Smooth muscle cell (in vitro differentiated cells): ENCODE measurements at regions not wholly inside any gene's neighbourhood (a gene's known extent, or its start where the extent isn't known, plus 50 kb on each side); places are given as distances from the start of the nearest gene placed in this dataset.

Source experiments
- DNase-seq: peaks from one replicate; lab custom pipeline; 2025; ENCODE audit not compliant: unreplicated experiment; lab: John Stamatoyannopoulos, UW
- H2AFZ ChIP-seq: fragments of 200-600 bp; sonication (generic); 2 replicates; pipeline ENCODE4 v1.6.0; 2016; ENCODE audit warnings: antibody characterized with exemption, low read depth, mild to moderate bottlenecking
- H3F3A ChIP-seq: fragments of 200-600 bp; sonication (generic); 2 replicates; pipeline ENCODE4 v1.6.0; 2017; ENCODE audit warnings: antibody characterized with exemption, low read depth
- H3K27ac ChIP-seq: fragments of 200-600 bp; sonication (generic); 2 replicates; pipeline ENCODE4 v1.5.1; 2016; ENCODE audit warnings: low read depth, mild to moderate bottlenecking
- H3K27me3 ChIP-seq: fragments of 200-600 bp; sonication (generic); 2 replicates; pipeline ENCODE4 v1.6.1; 2016; ENCODE audit warnings: low read depth, mild to moderate bottlenecking
- H3K36me3 ChIP-seq: fragments of 200-600 bp; sonication (generic); 2 replicates; pipeline ENCODE4 v1.5.1; 2016; ENCODE audit warnings: low read depth
- H3K4me1 ChIP-seq: fragments of 200-600 bp; sonication (generic); 2 replicates; pipeline ENCODE4 v1.5.1; 2016; ENCODE audit warnings: low read depth
- H3K4me2 ChIP-seq: fragments of 200-600 bp; sonication (generic); 2 replicates; pipeline ENCODE4 v1.6.0; 2016; ENCODE audit warnings: mild to moderate bottlenecking
- H3K4me3 ChIP-seq: fragments of 200-600 bp; sonication (generic); 2 replicates; pipeline ENCODE4 v1.5.1; 2016; ENCODE audit warnings: mild to moderate bottlenecking
- H3K79me2 ChIP-seq: fragments of 200-600 bp; sonication (generic); 2 replicates; pipeline ENCODE4 v1.6.0; 2016; ENCODE audit warnings: low read depth, mild to moderate bottlenecking
- H3K9ac ChIP-seq: fragments of 200-600 bp; sonication (generic); 2 replicates; pipeline ENCODE4 v1.6.0; 2016; ENCODE audit warnings: low read depth
- H3K9me3 ChIP-seq: fragments of 200-600 bp; sonication (generic); replicated peaks from 2 replicates; pipeline ENCODE4 v1.5.1; 2016; ENCODE audit warnings: low read depth
- H4K20me1 ChIP-seq: fragments of 200-600 bp; sonication (generic); 2 replicates; pipeline ENCODE4 v1.6.0; 2016; ENCODE audit warnings: low read depth
- WGBS: methylation state at CpG from one replicate; pipeline ENCODE4 v1.1.7; 2016; ENCODE audit warnings: low lambda C conversion rate; 5-methylcytosine and 5-hydroxymethylcytosine counted together
- TF ChIP-seq, protein P1 (sequence below): fragments of 200-600 bp; sonication (generic); IDR thresholded peaks from 2 replicates; pipeline ENCODE4 v1.5.1; 2017; ENCODE audit warnings: borderline replicate concordance, mild to moderate bottlenecking, antibody characterized with exemption; ENCODE audit not compliant: insufficient read depth, poor library complexity, severe bottlenecking

DNA sequence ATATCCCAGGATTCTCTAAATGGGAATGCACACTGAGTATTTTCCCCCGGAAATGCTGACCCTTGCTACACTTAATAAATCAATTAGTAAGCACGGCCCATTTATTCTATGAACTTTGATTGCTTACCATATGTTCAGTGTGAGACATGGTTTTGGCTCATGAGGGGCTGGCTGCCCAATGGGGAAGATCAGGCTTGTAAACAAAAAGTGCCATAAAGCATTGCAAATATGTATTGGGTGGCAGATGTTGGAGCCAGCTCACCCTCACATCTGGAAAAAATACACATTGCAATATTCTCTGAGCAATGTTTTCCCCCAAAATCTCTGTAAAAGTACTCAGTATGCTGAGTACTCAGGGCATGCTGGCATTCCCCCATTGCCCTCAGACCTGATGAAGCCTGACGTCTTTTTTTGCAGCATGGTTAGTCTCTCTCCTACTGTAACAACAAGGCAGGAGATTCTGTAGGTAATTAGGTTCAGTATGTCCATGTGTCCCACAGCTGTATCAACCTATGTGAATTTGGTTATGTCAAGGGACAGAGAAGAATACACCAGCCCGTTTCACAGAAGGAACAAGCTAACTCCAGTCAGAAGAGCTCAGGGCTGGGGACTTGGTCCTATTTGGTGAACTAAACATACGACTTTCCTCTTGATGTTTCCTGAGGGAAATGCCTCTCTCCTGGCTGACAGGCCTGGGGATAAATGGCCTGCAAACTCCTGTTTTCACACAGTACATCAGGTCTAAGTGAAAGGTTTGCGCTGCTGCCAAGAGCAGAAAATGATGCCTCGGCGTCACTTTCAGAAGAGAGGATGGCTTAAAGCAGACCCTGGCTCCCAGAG lies 202.4 kb downstream of the INSIG2 start:
- Histone ChIP-seq H4K20me1 (no peaks in the 10 kb centered on the region), H3K9me3 (no peaks in the 10 kb centered on the region), H3F3A (no peaks in the 10 kb centered on the region), H3K79me2 (no peaks in the 10 kb centered on the region), H2AFZ (no peak overlapping the region), H3K27me3 (no peaks in the 10 kb centered on the region), H3K9ac (no peak overlapping the region), H3K4me2 (no peak overlapping the region), H3K36me3 (no peaks in the 10 kb centered on the region), H3K27ac (no peak overlapping the region), H3K4me1 (no peaks in the 10 kb centered on the region), H3K4me3 (no peak overlapping the region)
- WGBS: 90% methylated on average over 8 of the region's 8 CpGs
- TF ChIP-seq, protein P1, sequence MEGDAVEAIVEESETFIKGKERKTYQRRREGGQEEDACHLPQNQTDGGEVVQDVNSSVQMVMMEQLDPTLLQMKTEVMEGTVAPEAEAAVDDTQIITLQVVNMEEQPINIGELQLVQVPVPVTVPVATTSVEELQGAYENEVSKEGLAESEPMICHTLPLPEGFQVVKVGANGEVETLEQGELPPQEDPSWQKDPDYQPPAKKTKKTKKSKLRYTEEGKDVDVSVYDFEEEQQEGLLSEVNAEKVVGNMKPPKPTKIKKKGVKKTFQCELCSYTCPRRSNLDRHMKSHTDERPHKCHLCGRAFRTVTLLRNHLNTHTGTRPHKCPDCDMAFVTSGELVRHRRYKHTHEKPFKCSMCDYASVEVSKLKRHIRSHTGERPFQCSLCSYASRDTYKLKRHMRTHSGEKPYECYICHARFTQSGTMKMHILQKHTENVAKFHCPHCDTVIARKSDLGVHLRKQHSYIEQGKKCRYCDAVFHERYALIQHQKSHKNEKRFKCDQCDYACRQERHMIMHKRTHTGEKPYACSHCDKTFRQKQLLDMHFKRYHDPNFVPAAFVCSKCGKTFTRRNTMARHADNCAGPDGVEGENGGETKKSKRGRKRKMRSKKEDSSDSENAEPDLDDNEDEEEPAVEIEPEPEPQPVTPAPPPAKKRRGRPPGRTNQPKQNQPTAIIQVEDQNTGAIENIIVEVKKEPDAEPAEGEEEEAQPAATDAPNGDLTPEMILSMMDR: no peak
- no peak for DNase-seq

DNA sequence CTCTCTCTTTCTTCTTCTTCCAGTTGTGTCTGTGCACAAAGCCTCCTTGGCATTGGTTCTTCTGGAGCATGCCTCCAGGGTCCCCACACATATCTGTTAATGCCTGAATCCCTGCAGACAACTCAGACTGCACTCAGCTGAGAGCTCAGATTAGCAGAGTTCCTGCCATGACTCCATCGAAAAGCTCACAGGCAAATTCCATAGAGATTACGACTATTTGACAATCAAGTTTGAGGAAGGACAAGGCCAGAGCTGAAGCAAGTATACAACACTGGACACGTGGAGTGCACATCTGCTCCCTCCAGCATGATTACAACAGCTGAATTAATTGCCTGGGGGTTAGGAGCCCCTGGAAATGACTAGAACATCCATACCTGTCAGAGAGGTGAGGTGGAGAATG lies 190.7 kb downstream of the INSIG2 start:
- H3K36me3 ChIP-seq: no peaks in the 10 kb centered on the region
- H2AFZ ChIP-seq: no peak overlapping the region
- H3K4me1 ChIP-seq: no peaks in the 10 kb centered on the region
- no peak overlapping the region for H3K4me2 ChIP-seq
- TF ChIP-seq, protein P1: no peak
- H3F3A ChIP-seq: no peaks in the 10 kb centered on the region
- H3K79me2 ChIP-seq: no peaks in the 10 kb centered on the region
- 11% methylated on average over 3 of the region's 3 CpGs for WGBS
- no peak for DNase-seq
- H3K4me3 ChIP-seq: no peak overlapping the region
- H3K9me3 ChIP-seq: no peaks in the 10 kb centered on the region
- no peak overlapping the region for H3K27ac ChIP-seq
- H4K20me1 ChIP-seq: no peaks in the 10 kb centered on the region
- H3K9ac ChIP-seq: no peak overlapping the region
- H3K27me3 ChIP-seq: no peaks in the 10 kb centered on the region

DNA sequence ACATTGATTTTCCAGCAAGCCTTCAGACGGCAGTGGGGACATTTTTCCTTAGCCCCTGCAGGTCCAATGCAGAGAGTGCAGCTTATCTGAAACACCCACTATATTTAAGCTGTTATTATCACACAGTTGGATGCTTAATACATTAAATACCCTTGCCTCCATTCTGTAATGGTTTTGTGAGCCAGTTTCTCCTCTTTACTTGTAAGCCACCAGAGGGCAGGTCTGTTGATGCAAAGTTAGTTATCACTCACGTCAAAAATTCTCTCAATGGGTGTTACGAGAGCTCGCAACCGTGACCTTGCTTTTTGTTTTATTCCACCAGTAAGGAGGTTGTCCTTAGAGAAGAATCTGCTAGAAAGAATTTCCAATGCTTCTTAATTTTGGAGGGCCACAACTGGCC lies 189.8 kb downstream of the INSIG2 start:
- TF ChIP-seq, protein P1: peak; percentile 6
- Histone ChIP-seq H3K4me3 (no peak overlapping the region), H3K36me3 (no peaks in the 10 kb centered on the region), H4K20me1 (no peaks in the 10 kb centered on the region), H3K79me2 (no peaks in the 10 kb centered on the region), H3F3A (no peaks in the 10 kb centered on the region), H3K9me3 (no peaks in the 10 kb centered on the region), H3K27ac (no peak overlapping the region), H3K4me2 (no peak overlapping the region), H2AFZ (no peak overlapping the region), H3K9ac (no peak overlapping the region), H3K27me3 (no peaks in the 10 kb centered on the region), H3K4me1 (no peaks in the 10 kb centered on the region)
- WGBS: 83% methylated on average over 5 of the region's 5 CpGs
- no peak for DNase-seq
